ENCODE measurements at regions not wholly inside any gene's neighbourhood (a gene's known extent, or its start where the extent isn't known, plus 50 kb on each side); places are given as distances from the start of the nearest gene placed in this dataset.
A peak's percentile ranks its signal among the peaks of the same experiment; 100 is the strongest.
"Not testable (repeated sequence)": the region's sequence is repeated elsewhere in the genome, so short reads cannot be mapped to it uniquely, and the experiment has no call there.

- DNase-seq (ENCODE audit: low read depth) = no peak
- no peak overlapping the region for H3K4me3 ChIP-seq (ENCODE audit: low read depth, low read length)
Measured at GRCh38 chr5:87825583-87825982, 412.9 kb upstream of the CCNH start.

GRCh38 chr5:87807783-87808182 lies 395.1 kb upstream of the CCNH start:
- H3K4me3 ChIP-seq (ENCODE audit: low read depth, low read length) = no peak overlapping the region
- no peak for DNase-seq (ENCODE audit: low read depth)

GRCh38 chr5:87803352-87803751 lies 390.6 kb upstream of the CCNH start:
- no peak for DNase-seq (ENCODE audit: low read depth)
- no peak overlapping the region for H3K4me3 ChIP-seq (ENCODE audit: low read depth, low read length)

- H3K4me3 ChIP-seq (ENCODE audit: low read depth, low read length) = no peak overlapping the region
- DNase-seq (ENCODE audit: low read depth) = no peak
Measured at GRCh38 chr5:87791869-87792268, 379.1 kb upstream of the CCNH start.

GRCh38 chr5:87788416-87788815 lies 375.7 kb upstream of the CCNH start:
- DNase-seq (ENCODE audit: low read depth) = no peak
- no peak overlapping the region for H3K4me3 ChIP-seq (ENCODE audit: low read depth, low read length)

GRCh38 chr5:87787625-87788256 lies 375.0 kb upstream of the CCNH start:
- no peak overlapping the region for H3K4me3 ChIP-seq (ENCODE audit: low read depth, low read length)
- no peak for DNase-seq (ENCODE audit: low read depth)

GRCh38 chr5:87787086-87787485 lies 374.4 kb upstream of the CCNH start:
- no peak overlapping the region for H3K4me3 ChIP-seq (ENCODE audit: low read depth, low read length)
- DNase-seq (ENCODE audit: low read depth) = no peak

- H3K4me3 ChIP-seq (ENCODE audit: low read depth, low read length) = no peak overlapping the region
- no peak for DNase-seq (ENCODE audit: low read depth)
Measured at GRCh38 chr5:87786471-87786870, 373.7 kb upstream of the CCNH start.

- H3K4me3 ChIP-seq (ENCODE audit: low read depth, low read length) = no peak overlapping the region
- DNase-seq (ENCODE audit: low read depth) = no peak
Measured at GRCh38 chr5:87785554-87786335, 373.0 kb upstream of the CCNH start.

GRCh38 chr5:87784879-87785495 lies 372.3 kb upstream of the CCNH start:
- DNase-seq (ENCODE audit: low read depth) = no peak
- no peak overlapping the region for H3K4me3 ChIP-seq (ENCODE audit: low read depth, low read length)

- H3K4me3 ChIP-seq (ENCODE audit: low read depth, low read length) = no peak overlapping the region
- DNase-seq (ENCODE audit: low read depth) = no peak
Measured at GRCh38 chr5:87784311-87784710, 371.6 kb upstream of the CCNH start.

- H3K4me3 ChIP-seq (ENCODE audit: low read depth, low read length) = no peak overlapping the region
- no peak for DNase-seq (ENCODE audit: low read depth)
Measured at GRCh38 chr5:87782916-87783315, 370.2 kb upstream of the CCNH start.

- H3K4me3 ChIP-seq (ENCODE audit: low read depth, low read length) = no peak overlapping the region
- DNase-seq (ENCODE audit: low read depth) = no peak
Measured at GRCh38 chr5:87781976-87782375, 369.2 kb upstream of the CCNH start.

- no peak overlapping the region for H3K4me3 ChIP-seq (ENCODE audit: low read depth, low read length)
- peak; percentile 31 for DNase-seq (ENCODE audit: low read depth)
Measured at GRCh38 chr5:87780831-87781760, 368.4 kb upstream of the CCNH start.

- no peak for DNase-seq (ENCODE audit: low read depth)
- no peak overlapping the region for H3K4me3 ChIP-seq (ENCODE audit: low read depth, low read length)
Measured at GRCh38 chr5:87778876-87779275, 366.1 kb upstream of the CCNH start.

- H3K4me3 ChIP-seq (ENCODE audit: low read depth, low read length) = no peak overlapping the region
- no peak for DNase-seq (ENCODE audit: low read depth)
Measured at GRCh38 chr5:87777877-87778276, 365.1 kb upstream of the CCNH start.

GRCh38 chr5:87776785-87777184 lies 364.1 kb upstream of the CCNH start:
- DNase-seq (ENCODE audit: low read depth) = no peak
- no peak overlapping the region for H3K4me3 ChIP-seq (ENCODE audit: low read depth, low read length)

- H3K4me3 ChIP-seq (ENCODE audit: low read depth, low read length); DNase-seq (ENCODE audit: low read depth): not testable (repeated sequence)
Measured at GRCh38 chr5:87776302-87776701, 363.6 kb upstream of the CCNH start.

- H3K4me3 ChIP-seq (ENCODE audit: low read depth, low read length) = no peak overlapping the region
- DNase-seq (ENCODE audit: low read depth) = no peak
Measured at GRCh38 chr5:87775228-87775627, 362.5 kb upstream of the CCNH start.

GRCh38 chr5:87774804-87775203 lies 362.1 kb upstream of the CCNH start:
- H3K4me3 ChIP-seq (ENCODE audit: low read depth, low read length) = no peak overlapping the region
- DNase-seq (ENCODE audit: low read depth) = no peak

Measured in skeletal muscle cell (primary cell).